ENCODE measurements at regions not wholly inside any gene's neighbourhood (a gene's known extent, or its start where the extent isn't known, plus 50 kb on each side); places are given as distances from the start of the nearest gene placed in this dataset.
"Not testable (repeated sequence)": the region's sequence is repeated elsewhere in the genome, so short reads cannot be mapped to it uniquely, and the experiment has no call there.

- Mint-ChIP-seq H3K27ac (no peak overlapping the region), H3K9me3 (peaks cover 22% of the 10 kb centered on the region in 2 donors), H3K4me3 (no peak overlapping the region), H3K4me1 (no peaks in the 10 kb centered on the region), H3K27me3 (no peaks in the 10 kb centered on the region)
- DNase-seq, result no peak
- ATAC-seq, result no peak
Observed at GRCh38 chr3:26193558-26193957, 403.7 kb downstream of the OXSM start.

GRCh38 chr3:26196781-26197180, 406.9 kb downstream of the OXSM start:
- Mint-ChIP-seq H3K27ac (no peak overlapping the region), H3K27me3 (no peaks in the 10 kb centered on the region), H3K9me3 (peaks cover 5 to 7% of the 10 kb centered on the region in 2 donors), H3K4me1 (no peaks in the 10 kb centered on the region), H3K4me3 (no peak overlapping the region)
- no peak for DNase-seq
- ATAC-seq, result no peak

GRCh38 chr3:26198609-26199008, 408.7 kb downstream of the OXSM start:
- ATAC-seq, result no peak
- Mint-ChIP-seq H3K27ac (no peak overlapping the region), H3K9me3 (peaks cover 0 to 6% of the 10 kb centered on the region in 2 donors), H3K4me3 (no peak overlapping the region), H3K27me3 (no peaks in the 10 kb centered on the region), H3K4me1 (no peaks in the 10 kb centered on the region)
- DNase-seq, result no peak

GRCh38 chr3:26202169-26202568, 412.3 kb downstream of the OXSM start:
- H3K4me3 Mint-ChIP-seq, result no peak overlapping the region
- no peaks in the 10 kb centered on the region for H3K4me1 Mint-ChIP-seq
- H3K9me3 Mint-ChIP-seq, result no peaks in the 10 kb centered on the region
- H3K27me3 Mint-ChIP-seq, result no peaks in the 10 kb centered on the region
- H3K27ac Mint-ChIP-seq, result no peak overlapping the region
- ATAC-seq (no peak), DNase-seq (no peak)

GRCh38 chr3:26205475-26205874, 415.6 kb downstream of the OXSM start:
- Mint-ChIP-seq H3K27ac (no peak overlapping the region), H3K27me3 (no peaks in the 10 kb centered on the region), H3K9me3 (peaks cover 0 to 9% of the 10 kb centered on the region in 2 donors), H3K4me3 (no peak overlapping the region), H3K4me1 (no peaks in the 10 kb centered on the region)
- no peak for ATAC-seq
- DNase-seq, result no peak

- DNase-seq, result no peak
- no peaks in the 10 kb centered on the region for H3K4me1 Mint-ChIP-seq
- H3K4me3 Mint-ChIP-seq, result no peak overlapping the region
- H3K27ac Mint-ChIP-seq, result no peak overlapping the region
- ATAC-seq, result no peak
- no peaks in the 10 kb centered on the region for H3K27me3 Mint-ChIP-seq
- H3K9me3 Mint-ChIP-seq, result peaks cover 13 to 23% of the 10 kb centered on the region in 2 donors
Observed at GRCh38 chr3:26208201-26208600, 414.4 kb upstream of the LRRC3B start.

GRCh38 chr3:26229801-26230200, 392.8 kb upstream of the LRRC3B start:
- Mint-ChIP-seq H3K4me3 (no peak overlapping the region), H3K27ac (no peak overlapping the region), H3K27me3 (no peaks in the 10 kb centered on the region), H3K4me1 (no peaks in the 10 kb centered on the region), H3K9me3 (peaks cover 4 to 6% of the 10 kb centered on the region in 2 donors)
- no peak for ATAC-seq
- no peak for DNase-seq

GRCh38 chr3:26233374-26233773, 389.2 kb upstream of the LRRC3B start:
- Mint-ChIP-seq H3K27ac (no peak overlapping the region), H3K4me1 (no peaks in the 10 kb centered on the region), H3K4me3 (no peak overlapping the region), H3K9me3 (peaks cover 4 to 13% of the 10 kb centered on the region in 2 donors), H3K27me3 (no peaks in the 10 kb centered on the region)
- no peak for ATAC-seq
- no peak for DNase-seq

GRCh38 chr3:26236531-26236930, 386.0 kb upstream of the LRRC3B start:
- ATAC-seq (no peak), DNase-seq (no peak)
- peaks cover under 1 to 10% of the 10 kb centered on the region in 2 donors for H3K9me3 Mint-ChIP-seq
- no peaks in the 10 kb centered on the region for H3K4me1 Mint-ChIP-seq
- no peak overlapping the region for H3K4me3 Mint-ChIP-seq
- H3K27me3 Mint-ChIP-seq, result no peaks in the 10 kb centered on the region
- H3K27ac Mint-ChIP-seq, result no peak overlapping the region

GRCh38 chr3:26237036-26237682, 385.4 kb upstream of the LRRC3B start:
- H3K27ac Mint-ChIP-seq, result no peak overlapping the region
- H3K9me3 Mint-ChIP-seq, result peaks cover 0 to 10% of the 10 kb centered on the region in 2 donors
- H3K27me3 Mint-ChIP-seq, result no peaks in the 10 kb centered on the region
- H3K4me3 Mint-ChIP-seq, result no peak overlapping the region
- no peaks in the 10 kb centered on the region for H3K4me1 Mint-ChIP-seq
- ATAC-seq, result no peak
- DNase-seq, result no peak

- H3K27me3 Mint-ChIP-seq, H3K9me3 Mint-ChIP-seq, H3K4me3 Mint-ChIP-seq, H3K4me1 Mint-ChIP-seq, ATAC-seq, H3K27ac Mint-ChIP-seq, DNase-seq: not testable (repeated sequence)
Observed at GRCh38 chr3:26244586-26244985, 378.0 kb upstream of the LRRC3B start.

GRCh38 chr3:26245236-26245635, 377.3 kb upstream of the LRRC3B start:
- Mint-ChIP-seq H3K27me3 (no peaks in the 10 kb centered on the region), H3K27ac (no peak overlapping the region), H3K4me1 (no peaks in the 10 kb centered on the region), H3K9me3 (peaks cover 0 to 9% of the 10 kb centered on the region in 2 donors), H3K4me3 (no peak overlapping the region)
- DNase-seq (no peak), ATAC-seq (no peak)

- no peak for DNase-seq
- Mint-ChIP-seq H3K27ac (no peak overlapping the region), H3K4me3 (no peak overlapping the region), H3K9me3 (peaks cover 5 to 9% of the 10 kb centered on the region in 2 donors), H3K27me3 (no peaks in the 10 kb centered on the region), H3K4me1 (no peaks in the 10 kb centered on the region)
- no peak for ATAC-seq
Observed at GRCh38 chr3:26246901-26247300, 375.7 kb upstream of the LRRC3B start.

GRCh38 chr3:26247712-26248111, 374.9 kb upstream of the LRRC3B start:
- Mint-ChIP-seq H3K27me3 (no peaks in the 10 kb centered on the region), H3K9me3 (peaks cover 5 to 9% of the 10 kb centered on the region in 2 donors), H3K4me1 (no peaks in the 10 kb centered on the region), H3K4me3 (no peak overlapping the region), H3K27ac (no peak overlapping the region)
- no peak for DNase-seq
- no peak for ATAC-seq

- H3K9me3 Mint-ChIP-seq, result peaks cover 0 to 5% of the 10 kb centered on the region in 2 donors
- H3K27me3 Mint-ChIP-seq, result no peaks in the 10 kb centered on the region
- DNase-seq (no peak), ATAC-seq (no peak)
- H3K27ac Mint-ChIP-seq, result no peak overlapping the region
- no peaks in the 10 kb centered on the region for H3K4me1 Mint-ChIP-seq
- no peak overlapping the region for H3K4me3 Mint-ChIP-seq
Observed at GRCh38 chr3:26252001-26252400, 370.6 kb upstream of the LRRC3B start.

- no peaks in the 10 kb centered on the region for H3K27me3 Mint-ChIP-seq
- DNase-seq (no peak), ATAC-seq (no peak)
- H3K9me3 Mint-ChIP-seq, result no peaks in the 10 kb centered on the region
- H3K4me3 Mint-ChIP-seq, result no peak overlapping the region
- no peaks in the 10 kb centered on the region for H3K4me1 Mint-ChIP-seq
- H3K27ac Mint-ChIP-seq, result no peak overlapping the region
Observed at GRCh38 chr3:26256224-26256623, 366.3 kb upstream of the LRRC3B start.

GRCh38 chr3:26259176-26259575, 363.4 kb upstream of the LRRC3B start:
- Mint-ChIP-seq H3K27ac (no peak overlapping the region), H3K4me1 (no peaks in the 10 kb centered on the region), H3K9me3 (peaks cover 6 to 7% of the 10 kb centered on the region in 2 donors), H3K27me3 (no peaks in the 10 kb centered on the region), H3K4me3 (no peak overlapping the region)
- ATAC-seq (no peak), DNase-seq (no peak)

Data from stimulated activated naive CD8-positive, alpha-beta T cell treated with anti-CD3 and anti-CD28 coated beads, Interleukin-15, amount 100 ng/mL, for 72 hours (primary cell).